ENCODE measurements at regions not wholly inside any gene's neighbourhood (a gene's known extent, or its start where the extent isn't known, plus 50 kb on each side); places are given as distances from the start of the nearest gene placed in this dataset.

GRCh38 chr13:99750951-99751350, 220.6 kb downstream of the ZIC5 start:
- no peak for TF ChIP-seq EZH2 (IDR thresholded peaks at IDR 0.05; ENCODE audit: low read length)
- TF ChIP-seq, protein P1, sequence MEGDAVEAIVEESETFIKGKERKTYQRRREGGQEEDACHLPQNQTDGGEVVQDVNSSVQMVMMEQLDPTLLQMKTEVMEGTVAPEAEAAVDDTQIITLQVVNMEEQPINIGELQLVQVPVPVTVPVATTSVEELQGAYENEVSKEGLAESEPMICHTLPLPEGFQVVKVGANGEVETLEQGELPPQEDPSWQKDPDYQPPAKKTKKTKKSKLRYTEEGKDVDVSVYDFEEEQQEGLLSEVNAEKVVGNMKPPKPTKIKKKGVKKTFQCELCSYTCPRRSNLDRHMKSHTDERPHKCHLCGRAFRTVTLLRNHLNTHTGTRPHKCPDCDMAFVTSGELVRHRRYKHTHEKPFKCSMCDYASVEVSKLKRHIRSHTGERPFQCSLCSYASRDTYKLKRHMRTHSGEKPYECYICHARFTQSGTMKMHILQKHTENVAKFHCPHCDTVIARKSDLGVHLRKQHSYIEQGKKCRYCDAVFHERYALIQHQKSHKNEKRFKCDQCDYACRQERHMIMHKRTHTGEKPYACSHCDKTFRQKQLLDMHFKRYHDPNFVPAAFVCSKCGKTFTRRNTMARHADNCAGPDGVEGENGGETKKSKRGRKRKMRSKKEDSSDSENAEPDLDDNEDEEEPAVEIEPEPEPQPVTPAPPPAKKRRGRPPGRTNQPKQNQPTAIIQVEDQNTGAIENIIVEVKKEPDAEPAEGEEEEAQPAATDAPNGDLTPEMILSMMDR (optimal IDR thresholded peaks at IDR 0.05 in 1 of 3, IDR thresholded peaks at IDR 0.05 in 1 of 3, conservative IDR thresholded peaks at IDR 0.05 in 1 of 3; ENCODE audit: extremely low read depth in 1 of 3, insufficient read depth in 2 of 3, low read length in 3 of 3), result no peak
- no peak overlapping the region for H3K9ac ChIP-seq (ENCODE audit: control insufficient read depth, extremely low read depth, insufficient read depth, low read length)
- H2AFZ ChIP-seq (ENCODE audit: control insufficient read depth, low read length), result no peak overlapping the region
- no peaks in the 10 kb centered on the region for H3K27me3 ChIP-seq (ENCODE audit: control insufficient read depth, extremely low read depth, insufficient read depth, low read length)
- no peaks in the 10 kb centered on the region for H3K4me1 ChIP-seq (ENCODE audit: control insufficient read depth, extremely low read depth, insufficient read depth, low read length)
- dilution Hi-C loops (cut with MboI; ENCODE audit: extremely low pct_ligation_motif_present, low sequenced_read_pairs), result no loop called here
- H3K9me1 ChIP-seq (ENCODE audit: control insufficient read depth, extremely low read depth, insufficient read depth, low read length), result no peaks in the 10 kb centered on the region
- no peak overlapping the region for H3K4me3 ChIP-seq (ENCODE audit: control insufficient read depth in 2 of 3, extremely low read depth in 1 of 3, insufficient read depth in 2 of 3, low read depth in 1 of 3, low read length in 3 of 3)
- no peaks in the 10 kb centered on the region for H3K9me3 ChIP-seq (ENCODE audit: control insufficient read depth, low read depth, low read length)
- H3K4me2 ChIP-seq (ENCODE audit: control insufficient read depth, extremely low read depth, insufficient read depth, low read depth, low read length), result no peak overlapping the region
- H4K20me1 ChIP-seq (ENCODE audit: control insufficient read depth, extremely low read depth, insufficient read depth, low read length), result no peaks in the 10 kb centered on the region
- H3K36me3 ChIP-seq (ENCODE audit: control insufficient read depth in 2 of 2, extremely low read depth in 1 of 2, insufficient read depth in 2 of 2, low read length in 2 of 2), result no peaks in the 10 kb centered on the region
- DNase-seq (ENCODE audit: low read depth, low spot score), result no peak
- FAIRE-seq, result no peak
- no peak overlapping the region for H3K27ac ChIP-seq (ENCODE audit: control insufficient read depth, insufficient read depth, low read length)
- H3K79me2 ChIP-seq (ENCODE audit: control insufficient read depth, insufficient read depth, low read length), result no peaks in the 10 kb centered on the region

GRCh38 chr13:99749271-99750019, 222.1 kb downstream of the ZIC5 start:
- no peak overlapping the region for H3K27ac ChIP-seq (ENCODE audit: control insufficient read depth, insufficient read depth, low read length)
- H3K9me3 ChIP-seq (ENCODE audit: control insufficient read depth, low read depth, low read length), result no peaks in the 10 kb centered on the region
- no peaks in the 10 kb centered on the region for H3K9me1 ChIP-seq (ENCODE audit: control insufficient read depth, extremely low read depth, insufficient read depth, low read length)
- H3K36me3 ChIP-seq (ENCODE audit: control insufficient read depth in 2 of 2, extremely low read depth in 1 of 2, insufficient read depth in 2 of 2, low read length in 2 of 2), result no peaks in the 10 kb centered on the region
- dilution Hi-C loops (cut with MboI; ENCODE audit: extremely low pct_ligation_motif_present, low sequenced_read_pairs), result no loop called here
- no peak overlapping the region for H3K9ac ChIP-seq (ENCODE audit: control insufficient read depth, extremely low read depth, insufficient read depth, low read length)
- FAIRE-seq (no peak), DNase-seq (ENCODE audit: low read depth, low spot score) (no peak)
- no peak overlapping the region for H3K4me3 ChIP-seq (ENCODE audit: control insufficient read depth in 2 of 3, extremely low read depth in 1 of 3, insufficient read depth in 2 of 3, low read depth in 1 of 3, low read length in 3 of 3)
- no peak overlapping the region for H3K4me2 ChIP-seq (ENCODE audit: control insufficient read depth, extremely low read depth, insufficient read depth, low read depth, low read length)
- H3K4me1 ChIP-seq (ENCODE audit: control insufficient read depth, extremely low read depth, insufficient read depth, low read length), result no peaks in the 10 kb centered on the region
- H2AFZ ChIP-seq (ENCODE audit: control insufficient read depth, low read length), result no peak overlapping the region
- H3K79me2 ChIP-seq (ENCODE audit: control insufficient read depth, insufficient read depth, low read length), result no peaks in the 10 kb centered on the region
- no peak for TF ChIP-seq EZH2 (IDR thresholded peaks at IDR 0.05; ENCODE audit: low read length)
- TF ChIP-seq, protein P1 (optimal IDR thresholded peaks at IDR 0.05 in 1 of 3, IDR thresholded peaks at IDR 0.05 in 1 of 3, conservative IDR thresholded peaks at IDR 0.05 in 1 of 3; ENCODE audit: extremely low read depth in 1 of 3, insufficient read depth in 2 of 3, low read length in 3 of 3), result no peak
- H3K27me3 ChIP-seq (ENCODE audit: control insufficient read depth, extremely low read depth, insufficient read depth, low read length), result no peaks in the 10 kb centered on the region
- no peaks in the 10 kb centered on the region for H4K20me1 ChIP-seq (ENCODE audit: control insufficient read depth, extremely low read depth, insufficient read depth, low read length)
